Esophagus muscularis mucosa (tissue), 4 donors: ENCODE measurements at regions not wholly inside any gene's neighbourhood (a gene's known extent, or its start where the extent isn't known, plus 50 kb on each side); places are given as distances from the start of the nearest gene placed in this dataset.

Source experiments
- DNase-seq: peaks from one replicate; pipeline ENCODE4 v3.0.0-alpha.2; 2017; ENCODE audit errors: extremely low spot score
- H3K27ac ChIP-seq, 4 donors: fragments of 200-600 bp; sonication (generic); replicated peaks in 1 of 4; 1 replicate in 3 of 4; 2 replicates in 1 of 4; pipeline ENCODE4 v1.5.1; 2016 to 2019; ENCODE audit warnings: mild to moderate bottlenecking in 1 of 4
- H3K27me3 ChIP-seq, 4 donors: fragments of 200-600 bp; sonication (generic); one replicate each; pipeline versions ENCODE4 v1.5.1 to v1.6.0; 2016 to 2019
- H3K36me3 ChIP-seq, 4 donors: fragments of 200-600 bp; sonication (generic); one replicate each; pipeline ENCODE4 v1.5.1; 2016 to 2019
- H3K4me1 ChIP-seq, 4 donors: fragments of 200-600 bp; sonication (generic); one replicate each; pipeline ENCODE4 v1.5.1; 2016 to 2019
- H3K4me3 ChIP-seq, 4 donors: fragments of 200-600 bp; sonication (generic); 1 replicate in 2 of 4; 2 replicates in 2 of 4; pipeline ENCODE4 v1.5.1; 2016 to 2019; ENCODE audit warnings: mild to moderate bottlenecking in 4 of 4, moderate library complexity in 1 of 4
- H3K9me3 ChIP-seq, 4 donors: fragments of 200-600 bp; sonication (generic); 1 replicate in 3 of 4; 2 replicates in 1 of 4; pipeline ENCODE4 v1.5.1; 2016 to 2019
- EP300 ChIP-seq: sonication (generic); formaldehyde crosslinking; IDR thresholded peaks from one replicate; pipeline ENCODE4 v1.6.1; 2017; ENCODE audit warnings: antibody characterized with exemption
- POLR2A ChIP-seq: fragments of 450-650 bp; IDR thresholded peaks from one replicate; pipeline ENCODE4 v1.6.1; 2017; ENCODE audit warnings: antibody characterized with exemption, moderate library complexity, mild to moderate bottlenecking, low read depth
- POLR2AphosphoS5 ChIP-seq, 2 donors: sonication (generic); formaldehyde crosslinking; IDR thresholded peaks; one replicate each; pipeline ENCODE4 v1.6.1; 2017; ENCODE audit warnings: antibody characterized with exemption in 2 of 2
- WGBS: methylation state at CpG from one replicate; pipeline ENCODE4 v1.1.5; 2018; 5-methylcytosine and 5-hydroxymethylcytosine counted together
- intact Hi-C: fragments of 100-400 bp; cut with DNase I; formaldehyde crosslinking; loops from one replicate; pipeline ENCODE4 v1.15.1; 2023
- TF ChIP-seq, protein P1 (sequence below), 3 experiments: fragments of 200-600 bp in 2 of 3; fragments of 450-650 bp in 1 of 3; sonication (generic) in 2 of 3; IDR thresholded peaks; one replicate each; pipeline ENCODE4 v1.5.1; 2017 to 2019; ENCODE audit warnings: antibody characterized with exemption in 3 of 3, mild to moderate bottlenecking in 2 of 3, moderate library complexity in 1 of 3

DNA sequence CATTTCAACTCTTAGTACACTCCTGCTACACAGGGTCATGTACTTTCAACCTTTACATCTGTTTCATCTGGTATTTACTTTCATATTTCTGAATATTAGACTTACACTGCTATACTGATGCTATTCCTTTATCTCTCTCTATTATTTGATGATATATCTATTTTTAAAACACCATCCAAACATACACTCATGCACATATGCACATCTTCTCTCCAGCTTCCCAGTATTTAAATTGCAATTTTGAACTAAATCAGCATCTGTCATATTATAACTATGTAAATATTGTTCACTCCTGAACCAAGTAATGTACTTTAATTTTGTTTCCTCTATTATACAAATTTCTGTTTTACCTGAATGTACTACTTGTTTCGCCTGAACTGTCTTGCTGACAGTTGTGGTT lies 293.6 kb upstream of the FLRT2 start:
- intact Hi-C loops = no loop called here
- Histone ChIP-seq H3K4me1 (no peaks in the 10 kb centered on the region), H3K9me3 (no peaks in the 10 kb centered on the region), H3K27ac (no peak overlapping the region), H3K36me3 (no peaks in the 10 kb centered on the region), H3K27me3 (peaks cover 0 to 4% (median 0%) of the 10 kb centered on the region in 4 donors), H3K4me3 (no peak overlapping the region)
- DNase-seq = no peak
- 30% methylated on average over 1 of the region's 1 CpG for WGBS
- TF ChIP-seq, protein P1, sequence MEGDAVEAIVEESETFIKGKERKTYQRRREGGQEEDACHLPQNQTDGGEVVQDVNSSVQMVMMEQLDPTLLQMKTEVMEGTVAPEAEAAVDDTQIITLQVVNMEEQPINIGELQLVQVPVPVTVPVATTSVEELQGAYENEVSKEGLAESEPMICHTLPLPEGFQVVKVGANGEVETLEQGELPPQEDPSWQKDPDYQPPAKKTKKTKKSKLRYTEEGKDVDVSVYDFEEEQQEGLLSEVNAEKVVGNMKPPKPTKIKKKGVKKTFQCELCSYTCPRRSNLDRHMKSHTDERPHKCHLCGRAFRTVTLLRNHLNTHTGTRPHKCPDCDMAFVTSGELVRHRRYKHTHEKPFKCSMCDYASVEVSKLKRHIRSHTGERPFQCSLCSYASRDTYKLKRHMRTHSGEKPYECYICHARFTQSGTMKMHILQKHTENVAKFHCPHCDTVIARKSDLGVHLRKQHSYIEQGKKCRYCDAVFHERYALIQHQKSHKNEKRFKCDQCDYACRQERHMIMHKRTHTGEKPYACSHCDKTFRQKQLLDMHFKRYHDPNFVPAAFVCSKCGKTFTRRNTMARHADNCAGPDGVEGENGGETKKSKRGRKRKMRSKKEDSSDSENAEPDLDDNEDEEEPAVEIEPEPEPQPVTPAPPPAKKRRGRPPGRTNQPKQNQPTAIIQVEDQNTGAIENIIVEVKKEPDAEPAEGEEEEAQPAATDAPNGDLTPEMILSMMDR (IDR thresholded peaks at IDR 0.05) = no peak
- no peak for TF ChIP-seq EP300
- TF ChIP-seq POLR2A = no peak
- TF ChIP-seq POLR2AphosphoS5 (IDR thresholded peaks at IDR 0.05) = no peak

DNA sequence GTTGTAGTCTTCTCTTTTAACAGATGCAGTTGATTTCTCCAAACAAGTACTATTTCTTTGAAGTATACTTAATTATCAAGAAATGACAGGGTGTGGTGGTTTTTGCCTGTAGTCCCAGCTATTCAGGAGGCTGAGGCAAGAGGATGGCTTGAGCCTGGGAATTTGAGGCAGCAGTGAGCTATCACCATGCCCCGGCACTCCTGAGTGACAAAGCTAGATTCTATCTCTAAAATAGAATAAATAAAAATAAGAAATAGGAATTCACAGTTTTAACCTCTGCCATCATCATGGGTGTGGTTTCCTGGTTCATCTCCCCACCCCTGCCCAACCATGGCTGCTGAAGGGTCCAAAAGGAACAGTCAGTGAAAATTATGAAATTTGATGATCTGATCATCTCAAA lies 290.2 kb upstream of the FLRT2 start:
- 95% methylated on average over 1 of the region's 1 CpG for WGBS
- H3K27me3 ChIP-seq = no peaks in the 10 kb centered on the region
- intact Hi-C loops = no loop called here
- H3K4me1 ChIP-seq = no peaks in the 10 kb centered on the region
- no peak overlapping the region for H3K27ac ChIP-seq
- no peaks in the 10 kb centered on the region for H3K9me3 ChIP-seq
- DNase-seq = no peak
- TF ChIP-seq POLR2A (no peak), POLR2AphosphoS5 (IDR thresholded peaks at IDR 0.05) (no peak), EP300 (no peak)
- TF ChIP-seq, protein P1 (IDR thresholded peaks at IDR 0.05) = no peak
- no peak overlapping the region for H3K4me3 ChIP-seq
- H3K36me3 ChIP-seq = no peaks in the 10 kb centered on the region

DNA sequence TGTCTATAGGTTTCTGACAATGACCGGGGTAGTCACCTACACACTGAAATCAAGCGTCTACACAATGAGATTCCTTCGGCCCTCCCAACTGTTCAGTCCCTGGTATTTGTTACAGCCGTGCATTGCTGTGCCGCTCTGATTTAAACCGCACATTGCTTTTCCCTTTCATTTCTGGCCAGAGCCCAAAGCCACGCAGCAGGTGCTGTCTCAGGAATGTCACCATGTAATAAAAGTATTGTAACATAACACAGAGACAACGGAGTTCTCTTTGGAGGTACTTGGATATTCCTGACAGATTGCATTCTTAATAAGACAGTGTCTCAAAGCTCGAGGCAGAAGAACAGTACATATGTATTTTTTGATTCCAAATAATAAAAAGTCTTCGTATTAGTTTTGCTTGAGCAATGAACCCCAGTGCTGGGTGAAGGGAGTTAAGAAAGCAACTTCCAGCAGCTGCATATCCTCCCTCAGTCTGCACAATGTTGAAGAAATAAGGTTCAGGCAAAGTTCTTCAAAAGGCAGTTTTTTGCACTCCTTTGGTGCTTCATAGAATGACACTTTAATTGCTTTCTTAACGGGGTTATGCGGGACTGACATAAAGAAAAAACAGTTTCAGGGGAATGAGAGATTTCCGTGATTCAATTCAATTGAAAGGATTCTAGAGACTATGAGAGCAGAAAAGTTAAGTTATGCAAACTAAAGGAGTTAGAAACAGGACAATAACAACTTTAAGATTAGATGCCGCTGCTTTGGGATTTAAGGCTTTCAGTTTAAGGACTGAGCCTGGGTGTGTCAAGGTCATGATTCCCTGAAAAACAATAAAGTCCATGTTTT lies 288.7 kb upstream of the FLRT2 start:
- Histone ChIP-seq H3K27me3 (no peaks in the 10 kb centered on the region), H3K4me1 (no peaks in the 10 kb centered on the region), H3K9me3 (no peaks in the 10 kb centered on the region), H3K27ac (no peak overlapping the region), H3K4me3 (no peak overlapping the region), H3K36me3 (no peaks in the 10 kb centered on the region)
- no peak for DNase-seq
- WGBS = 61% methylated on average over 14 of the region's 14 CpGs
- TF ChIP-seq, protein P1 (IDR thresholded peaks at IDR 0.05) = no peak
- TF ChIP-seq POLR2A (no peak), POLR2AphosphoS5 (IDR thresholded peaks at IDR 0.05) (no peak), EP300 (no peak)
- intact Hi-C loops = no loop called here

DNA sequence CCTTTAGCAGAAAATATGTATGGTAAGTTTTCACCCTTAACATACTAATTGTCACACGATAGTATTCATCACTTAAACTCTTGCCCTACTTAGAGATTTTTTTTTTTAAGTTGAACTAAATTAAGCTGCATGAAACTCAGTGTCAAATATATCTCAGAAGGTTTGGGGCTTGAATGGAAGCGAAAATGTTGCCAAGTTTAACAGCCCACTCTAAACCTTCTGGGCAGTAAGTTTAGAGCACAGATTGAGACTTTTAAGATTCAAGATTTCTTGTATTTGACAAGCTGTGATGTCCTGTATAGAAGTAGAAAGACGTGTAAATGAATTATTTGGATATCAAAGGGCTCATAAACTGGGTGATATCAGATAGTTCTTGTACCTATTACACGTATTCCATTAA lies 287.3 kb upstream of the FLRT2 start:
- WGBS = 76% methylated on average over 4 of the region's 4 CpGs
- DNase-seq = no peak
- intact Hi-C loops = no loop called here
- no peak for TF ChIP-seq POLR2A
- no peak for TF ChIP-seq POLR2AphosphoS5 (IDR thresholded peaks at IDR 0.05)
- TF ChIP-seq, protein P1 (IDR thresholded peaks at IDR 0.05) = no peak
- no peak for TF ChIP-seq EP300
- Histone ChIP-seq H3K27ac (no peak overlapping the region), H3K9me3 (no peaks in the 10 kb centered on the region), H3K36me3 (no peaks in the 10 kb centered on the region), H3K4me1 (no peaks in the 10 kb centered on the region), H3K4me3 (no peak overlapping the region), H3K27me3 (no peaks in the 10 kb centered on the region)

DNA sequence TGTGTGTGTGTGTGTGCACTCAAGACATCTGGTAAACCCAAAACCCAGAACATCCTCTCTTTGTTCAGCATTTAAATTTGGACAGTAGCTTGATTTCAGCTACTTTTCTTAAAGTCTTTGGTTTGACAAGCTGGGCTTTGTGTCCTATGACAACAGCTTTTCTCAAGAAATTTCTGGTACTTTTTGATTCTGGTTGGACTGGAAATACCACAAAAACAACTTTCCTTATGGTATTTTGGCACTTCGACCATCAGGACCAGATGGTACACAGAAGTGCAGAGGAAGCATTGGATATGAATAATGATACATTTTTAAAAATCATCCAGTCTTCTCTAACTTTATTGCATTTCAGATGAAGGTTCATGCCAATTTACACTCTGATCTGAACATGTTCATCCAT lies 286.6 kb upstream of the FLRT2 start:
- Histone ChIP-seq H3K36me3 (no peaks in the 10 kb centered on the region), H3K27ac (no peak overlapping the region), H3K27me3 (no peaks in the 10 kb centered on the region), H3K9me3 (no peaks in the 10 kb centered on the region), H3K4me1 (no peaks in the 10 kb centered on the region), H3K4me3 (no peak overlapping the region)
- no peak for TF ChIP-seq POLR2A
- TF ChIP-seq, protein P1 (IDR thresholded peaks at IDR 0.05) = no peak
- no peak for TF ChIP-seq EP300
- no peak for TF ChIP-seq POLR2AphosphoS5 (IDR thresholded peaks at IDR 0.05)
- intact Hi-C loops = no loop called here
- WGBS = 96% methylated on average over 1 of the region's 1 CpG
- no peak for DNase-seq
